ENCODE measurements at regions not wholly inside any gene's neighbourhood (a gene's known extent, or its start where the extent isn't known, plus 50 kb on each side); places are given as distances from the start of the nearest gene placed in this dataset.

DNA sequence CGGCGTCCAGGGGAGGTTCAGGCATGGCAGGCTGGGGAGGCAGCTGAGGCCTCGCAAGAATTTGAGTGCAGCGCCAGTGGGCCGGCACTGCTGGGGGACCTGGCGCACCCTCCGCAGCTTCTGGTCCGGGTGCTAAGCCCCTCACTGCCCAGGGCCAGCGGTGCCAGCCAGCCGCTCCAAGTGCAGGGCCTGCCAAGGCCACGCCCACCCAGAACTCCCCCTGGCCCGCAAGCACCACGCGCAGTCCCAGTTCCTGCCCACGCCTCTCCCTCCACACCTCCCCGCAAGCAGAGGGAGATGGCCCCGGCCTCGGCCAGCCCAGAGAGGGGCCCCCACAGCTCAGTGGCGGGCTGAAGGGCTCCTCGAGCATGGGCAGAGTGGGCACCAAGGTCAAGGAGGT lies 2017.3 kb downstream of the LRRC4C start:
- ChIA-PET CTCF (no interaction called here), POLR2A (no interaction called here)
- no peaks in the 10 kb centered on the region for H3K27me3 ChIP-seq (ENCODE audit: control insufficient read depth, insufficient read depth, low read length)
- H3K36me3 ChIP-seq (ENCODE audit: control insufficient read depth, insufficient read depth, low read length) = no peaks in the 10 kb centered on the region
- H3K4me3 ChIP-seq (ENCODE audit: low read depth, low read length) = no peak overlapping the region
- TF ChIP-seq, protein P1, sequence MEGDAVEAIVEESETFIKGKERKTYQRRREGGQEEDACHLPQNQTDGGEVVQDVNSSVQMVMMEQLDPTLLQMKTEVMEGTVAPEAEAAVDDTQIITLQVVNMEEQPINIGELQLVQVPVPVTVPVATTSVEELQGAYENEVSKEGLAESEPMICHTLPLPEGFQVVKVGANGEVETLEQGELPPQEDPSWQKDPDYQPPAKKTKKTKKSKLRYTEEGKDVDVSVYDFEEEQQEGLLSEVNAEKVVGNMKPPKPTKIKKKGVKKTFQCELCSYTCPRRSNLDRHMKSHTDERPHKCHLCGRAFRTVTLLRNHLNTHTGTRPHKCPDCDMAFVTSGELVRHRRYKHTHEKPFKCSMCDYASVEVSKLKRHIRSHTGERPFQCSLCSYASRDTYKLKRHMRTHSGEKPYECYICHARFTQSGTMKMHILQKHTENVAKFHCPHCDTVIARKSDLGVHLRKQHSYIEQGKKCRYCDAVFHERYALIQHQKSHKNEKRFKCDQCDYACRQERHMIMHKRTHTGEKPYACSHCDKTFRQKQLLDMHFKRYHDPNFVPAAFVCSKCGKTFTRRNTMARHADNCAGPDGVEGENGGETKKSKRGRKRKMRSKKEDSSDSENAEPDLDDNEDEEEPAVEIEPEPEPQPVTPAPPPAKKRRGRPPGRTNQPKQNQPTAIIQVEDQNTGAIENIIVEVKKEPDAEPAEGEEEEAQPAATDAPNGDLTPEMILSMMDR (IDR thresholded peaks at IDR 0.05; ENCODE audit: insufficient read depth, low read depth, low read length) = no peak
- no peak for DNase-seq (ENCODE audit: low read depth)

DNA sequence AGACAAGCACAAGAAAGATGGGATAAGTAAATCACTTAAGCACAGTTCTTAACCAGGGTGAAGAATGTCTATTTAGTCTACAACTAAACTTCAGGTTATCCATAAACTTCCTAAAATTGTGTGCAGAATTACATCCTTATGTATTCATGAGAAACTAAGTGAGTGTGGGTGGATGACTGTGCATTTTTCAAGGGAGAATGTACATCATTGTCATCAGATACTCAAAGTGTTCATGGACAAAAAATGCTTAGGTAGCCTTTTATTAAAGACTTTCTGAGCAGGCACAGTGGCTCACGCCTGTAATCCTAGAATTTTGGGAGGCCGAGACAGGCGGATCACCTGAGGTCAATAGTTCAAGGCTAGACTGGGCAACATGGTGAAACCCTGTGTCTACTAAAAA lies 2023.8 kb downstream of the LRRC4C start:
- Histone ChIP-seq H3K4me3 (ENCODE audit: low read depth, low read length) (no peak overlapping the region), H3K27me3 (ENCODE audit: control insufficient read depth, insufficient read depth, low read length) (no peaks in the 10 kb centered on the region), H3K36me3 (ENCODE audit: control insufficient read depth, insufficient read depth, low read length) (no peaks in the 10 kb centered on the region)
- DNase-seq (ENCODE audit: low read depth) = no peak
- TF ChIP-seq, protein P1 (IDR thresholded peaks at IDR 0.05; ENCODE audit: insufficient read depth, low read depth, low read length) = no peak
- POLR2A ChIA-PET = no interaction called here
- CTCF ChIA-PET = no interaction called here

DNA sequence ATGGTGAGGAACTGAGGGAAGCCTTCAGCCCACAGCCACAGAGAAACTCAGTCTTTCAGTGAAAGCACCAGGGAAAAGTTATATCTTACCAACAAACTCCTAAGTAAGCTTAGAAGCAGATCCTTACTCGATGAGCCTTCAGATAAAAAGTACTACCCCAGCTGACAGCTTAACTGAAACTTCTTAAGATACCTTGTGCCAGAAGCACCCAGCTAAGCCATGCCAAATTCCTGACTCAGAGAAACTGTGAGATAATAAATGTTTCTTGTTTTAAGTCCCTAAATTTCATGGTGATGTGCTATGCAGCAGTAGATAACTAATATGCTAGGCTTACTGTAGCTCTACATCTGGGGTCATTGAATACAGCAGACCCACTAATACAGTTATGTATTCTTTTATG lies 2025.0 kb downstream of the LRRC4C start:
- ChIA-PET CTCF (no interaction called here), POLR2A (no interaction called here)
- Histone ChIP-seq H3K36me3 (ENCODE audit: control insufficient read depth, insufficient read depth, low read length) (no peaks in the 10 kb centered on the region), H3K4me3 (ENCODE audit: low read depth, low read length) (no peak overlapping the region), H3K27me3 (ENCODE audit: control insufficient read depth, insufficient read depth, low read length) (no peaks in the 10 kb centered on the region)
- TF ChIP-seq, protein P1 (IDR thresholded peaks at IDR 0.05; ENCODE audit: insufficient read depth, low read depth, low read length) = no peak
- DNase-seq (ENCODE audit: low read depth) = no peak

DNA sequence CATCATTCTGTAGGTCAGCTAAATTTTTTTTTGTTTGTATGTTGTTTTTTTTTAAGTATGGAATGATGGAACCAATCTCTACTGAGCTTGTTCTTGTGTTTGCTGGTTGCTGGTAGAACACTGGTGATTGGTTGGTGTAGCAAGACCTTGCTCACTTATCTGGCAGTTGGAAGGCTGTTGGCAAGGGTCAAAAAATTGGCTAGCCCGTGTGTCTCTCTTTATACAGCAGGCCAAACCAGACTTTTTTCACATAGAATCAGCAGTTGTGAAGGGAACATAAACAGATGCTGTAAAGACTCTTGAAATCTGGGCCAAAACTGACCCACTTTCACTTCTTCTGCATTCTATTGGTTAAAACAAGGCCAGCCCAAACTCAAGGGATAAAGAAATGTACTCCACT lies 2026.5 kb downstream of the LRRC4C start:
- DNase-seq (ENCODE audit: low read depth) = no peak
- Histone ChIP-seq H3K27me3 (ENCODE audit: control insufficient read depth, insufficient read depth, low read length) (no peaks in the 10 kb centered on the region), H3K4me3 (ENCODE audit: low read depth, low read length) (no peak overlapping the region), H3K36me3 (ENCODE audit: control insufficient read depth, insufficient read depth, low read length) (no peaks in the 10 kb centered on the region)
- TF ChIP-seq, protein P1 (IDR thresholded peaks at IDR 0.05; ENCODE audit: insufficient read depth, low read depth, low read length) = no peak
- POLR2A ChIA-PET = no interaction called here
- CTCF ChIA-PET = no interaction called here

DNA sequence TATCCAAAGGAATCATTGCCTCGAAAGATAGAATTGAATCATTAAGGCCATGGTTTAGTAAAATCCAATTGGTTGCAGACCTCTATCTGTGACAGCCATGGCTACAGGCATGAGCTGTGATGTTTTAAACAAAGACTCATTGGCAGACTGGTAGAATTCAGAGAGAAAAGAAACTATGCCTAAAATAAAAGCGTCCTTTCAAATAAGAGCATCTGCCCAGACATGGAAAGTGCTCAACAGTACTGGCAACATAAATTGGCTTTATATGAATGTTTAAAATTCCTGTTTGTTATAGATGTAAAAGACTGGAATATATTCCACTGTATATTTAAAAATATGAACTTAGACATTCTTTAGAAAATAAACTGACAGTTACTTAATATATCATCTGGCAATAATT lies 2034.2 kb downstream of the LRRC4C start:
- CTCF ChIA-PET = no interaction called here

More for the DNA sequence above, 2034.2 kb downstream of the LRRC4C start:
- Histone ChIP-seq H3K4me3 (ENCODE audit: low read depth, low read length) (no peak overlapping the region), H3K27me3 (ENCODE audit: control insufficient read depth, insufficient read depth, low read length) (no peaks in the 10 kb centered on the region), H3K36me3 (ENCODE audit: control insufficient read depth, insufficient read depth, low read length) (no peaks in the 10 kb centered on the region)
- TF ChIP-seq, protein P1 (IDR thresholded peaks at IDR 0.05; ENCODE audit: insufficient read depth, low read depth, low read length) = no peak
- POLR2A ChIA-PET = no interaction called here
- DNase-seq (ENCODE audit: low read depth) = no peak
